ENCODE measurements at regions not wholly inside any gene's neighbourhood (a gene's known extent, or its start where the extent isn't known, plus 50 kb on each side); places are given as distances from the start of the nearest gene placed in this dataset.

GRCh38 chr9:129323376-129323998 is 145.4 kb upstream of the IER5L start:
- H3K36me3 ChIP-seq (ENCODE audit: control insufficient read depth in 4 of 4, insufficient read depth in 4 of 4, low read length in 4 of 4), result no peaks in the 10 kb centered on the region
- H3K27ac ChIP-seq (ENCODE audit: low read depth in 1 of 2, low read length in 1 of 2), result peak overlapping the region in 1 of 2 donors; percentile 9
- H3K4me3 ChIP-seq, result no peak overlapping the region
- no peak for TF ChIP-seq CTCF (IDR thresholded peaks at IDR 0.05; ENCODE audit: control extremely low read depth, extremely low read depth)
- H3K9ac ChIP-seq (ENCODE audit: insufficient read depth in 1 of 2, low read length in 2 of 2), result peak overlapping the region in 1 of 2 donors; percentile 0
- WGBS, 2 donors, result 65 to 75% methylated on average over 6 of the region's 6 CpGs
- peaks cover 3 to 52% (median 23%) of the 10 kb centered on the region in 5 donors for H3K4me1 ChIP-seq (ENCODE audit: control insufficient read depth in 5 of 5, insufficient read depth in 5 of 5, low read length in 5 of 5)
- ATAC-seq (ENCODE audit: insufficient read depth, low FRiP score), result no peak
- peak in 1 of 3 donors; percentile 57 for DNase-seq
- H3K9me3 ChIP-seq (ENCODE audit: control insufficient read depth in 4 of 4, insufficient read depth in 3 of 4, low read length in 3 of 4), result no peaks in the 10 kb centered on the region
- H3K27me3 ChIP-seq (ENCODE audit: control insufficient read depth in 3 of 3, insufficient read depth in 3 of 3, low read length in 2 of 3), result no peaks in the 10 kb centered on the region

GRCh38 chr9:129322641-129323375 is 144.7 kb upstream of the IER5L start:
- ATAC-seq (ENCODE audit: insufficient read depth, low FRiP score) (no peak), DNase-seq (no peak)
- Histone ChIP-seq H3K27ac (ENCODE audit: low read depth in 1 of 2, low read length in 1 of 2) (peak overlapping the region in 1 of 2 donors; percentile 92), H3K9me3 (ENCODE audit: control insufficient read depth in 4 of 4, insufficient read depth in 3 of 4, low read length in 3 of 4) (no peaks in the 10 kb centered on the region), H3K4me1 (ENCODE audit: control insufficient read depth in 5 of 5, insufficient read depth in 5 of 5, low read length in 5 of 5) (peaks cover 3 to 53% (median 22%) of the 10 kb centered on the region in 5 donors), H3K4me3 (no peak overlapping the region), H3K27me3 (ENCODE audit: control insufficient read depth in 3 of 3, insufficient read depth in 3 of 3, low read length in 2 of 3) (no peaks in the 10 kb centered on the region), H3K9ac (ENCODE audit: insufficient read depth in 1 of 2, low read length in 2 of 2) (no peak overlapping the region), H3K36me3 (ENCODE audit: control insufficient read depth in 4 of 4, insufficient read depth in 4 of 4, low read length in 4 of 4) (no peaks in the 10 kb centered on the region)
- no peak for TF ChIP-seq CTCF (IDR thresholded peaks at IDR 0.05; ENCODE audit: control extremely low read depth, extremely low read depth)
- WGBS, 2 donors, result 85 to 88% methylated on average over 17 of the region's 17 CpGs

GRCh38 chr9:129322022-129322621 is 144.1 kb upstream of the IER5L start:
- H3K27ac ChIP-seq (ENCODE audit: low read depth in 1 of 2, low read length in 1 of 2), result peak overlapping the region in 1 of 2 donors; percentile 92
- H3K36me3 ChIP-seq (ENCODE audit: control insufficient read depth in 4 of 4, insufficient read depth in 4 of 4, low read length in 4 of 4), result no peaks in the 10 kb centered on the region
- H3K9ac ChIP-seq (ENCODE audit: insufficient read depth in 1 of 2, low read length in 2 of 2), result no peak overlapping the region
- 93 to 98% methylated on average over 7 of the region's 7 CpGs for WGBS, 2 donors
- H3K27me3 ChIP-seq (ENCODE audit: control insufficient read depth in 3 of 3, insufficient read depth in 3 of 3, low read length in 2 of 3), result no peaks in the 10 kb centered on the region
- ATAC-seq (ENCODE audit: insufficient read depth, low FRiP score) (no peak), DNase-seq (no peak)
- no peak for TF ChIP-seq CTCF (IDR thresholded peaks at IDR 0.05; ENCODE audit: control extremely low read depth, extremely low read depth)
- peaks cover 3 to 57% (median 22%) of the 10 kb centered on the region in 5 donors for H3K4me1 ChIP-seq (ENCODE audit: control insufficient read depth in 5 of 5, insufficient read depth in 5 of 5, low read length in 5 of 5)
- no peak overlapping the region for H3K4me3 ChIP-seq
- H3K9me3 ChIP-seq (ENCODE audit: control insufficient read depth in 4 of 4, insufficient read depth in 3 of 4, low read length in 3 of 4), result no peaks in the 10 kb centered on the region

Data from lung (tissue), 11 donors.